MM.1S (cell line): ENCODE measurements at regions not wholly inside any gene's neighbourhood (a gene's known extent, or its start where the extent isn't known, plus 50 kb on each side); places are given as distances from the start of the nearest gene placed in this dataset.

ENCODE experiments used
- EZH2 ChIP-seq: fragments of 300-600 bp; sonication (generic); optimal IDR thresholded peaks from 2 replicates; pipeline ENCODE3; 2017; ENCODE audit warnings: low read depth, mild to moderate bottlenecking, antibody characterized with exemption, low read length, mixed read lengths
- TF ChIP-seq, protein P1 (sequence below): fragments of 300-600 bp; sonication (generic); IDR thresholded peaks from 2 replicates; pipeline ENCODE4 v1.5.1; 2016; ENCODE audit warnings: antibody characterized with exemption, low read length, mixed read lengths

DNA sequence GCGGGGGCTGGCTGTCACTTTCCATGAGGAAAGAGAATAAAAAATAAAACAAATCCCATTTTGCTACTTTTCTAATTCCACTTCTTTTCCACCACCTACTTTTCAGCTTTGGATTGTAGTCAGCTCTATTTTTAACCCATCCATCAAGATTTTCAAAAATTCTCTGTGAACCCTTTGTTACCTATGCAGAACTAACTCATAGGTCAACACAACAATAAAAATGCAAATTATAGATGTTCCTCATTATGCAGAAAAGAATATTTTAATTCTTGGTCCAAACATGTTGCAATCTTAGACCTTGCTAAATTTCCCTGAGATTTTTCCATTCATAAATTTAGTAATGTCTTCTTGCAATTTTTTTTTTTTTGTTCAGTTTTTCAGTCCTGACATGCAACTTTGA is 454.5 kb downstream of the ADAMTS20 start:
- TF ChIP-seq, protein P1, sequence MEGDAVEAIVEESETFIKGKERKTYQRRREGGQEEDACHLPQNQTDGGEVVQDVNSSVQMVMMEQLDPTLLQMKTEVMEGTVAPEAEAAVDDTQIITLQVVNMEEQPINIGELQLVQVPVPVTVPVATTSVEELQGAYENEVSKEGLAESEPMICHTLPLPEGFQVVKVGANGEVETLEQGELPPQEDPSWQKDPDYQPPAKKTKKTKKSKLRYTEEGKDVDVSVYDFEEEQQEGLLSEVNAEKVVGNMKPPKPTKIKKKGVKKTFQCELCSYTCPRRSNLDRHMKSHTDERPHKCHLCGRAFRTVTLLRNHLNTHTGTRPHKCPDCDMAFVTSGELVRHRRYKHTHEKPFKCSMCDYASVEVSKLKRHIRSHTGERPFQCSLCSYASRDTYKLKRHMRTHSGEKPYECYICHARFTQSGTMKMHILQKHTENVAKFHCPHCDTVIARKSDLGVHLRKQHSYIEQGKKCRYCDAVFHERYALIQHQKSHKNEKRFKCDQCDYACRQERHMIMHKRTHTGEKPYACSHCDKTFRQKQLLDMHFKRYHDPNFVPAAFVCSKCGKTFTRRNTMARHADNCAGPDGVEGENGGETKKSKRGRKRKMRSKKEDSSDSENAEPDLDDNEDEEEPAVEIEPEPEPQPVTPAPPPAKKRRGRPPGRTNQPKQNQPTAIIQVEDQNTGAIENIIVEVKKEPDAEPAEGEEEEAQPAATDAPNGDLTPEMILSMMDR, result no peak
- TF ChIP-seq EZH2, result no peak
